HG03103 (cell line): ENCODE measurements at regions not wholly inside any gene's neighbourhood (a gene's known extent, or its start where the extent isn't known, plus 50 kb on each side); places are given as distances from the start of the nearest gene placed in this dataset.
"Not testable (repeated sequence)": the region's sequence is repeated elsewhere in the genome, so short reads cannot be mapped to it uniquely, and the experiment has no call there.

Source experiments
- ATAC-seq: cut with Tn5 transposase; IDR thresholded peaks from one replicate; pipeline ENCODE4 v1.9.1; 2021; ENCODE audit warnings: low read depth; ENCODE audit not compliant: unreplicated experiment

DNA sequence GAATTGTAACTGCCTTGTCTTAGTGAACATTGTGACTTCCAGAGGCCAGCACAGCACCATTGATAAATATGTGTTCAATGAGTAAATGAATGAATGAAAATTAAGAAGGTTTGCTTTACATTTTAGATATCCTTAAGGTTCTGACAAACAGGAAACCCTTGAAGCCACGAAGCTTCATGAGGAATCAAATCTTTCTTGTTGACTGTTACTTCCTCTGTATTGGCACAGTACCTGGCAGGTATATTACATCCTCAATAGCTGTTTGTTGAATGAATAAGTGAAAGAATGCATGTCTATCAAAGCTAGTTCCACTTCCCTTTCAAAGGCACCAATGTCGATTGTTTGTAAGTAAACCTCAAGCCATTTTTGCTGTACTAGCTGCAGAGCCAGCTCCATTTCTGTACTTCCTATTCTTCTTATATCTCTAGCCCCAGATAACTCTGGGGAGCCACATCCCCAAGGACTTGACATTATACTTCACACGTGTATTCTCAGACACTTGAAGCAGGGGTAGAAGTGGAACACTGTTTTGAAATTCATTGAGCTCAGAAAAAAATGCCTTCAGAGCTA lies 140.3 kb upstream of the RAG2 start:
- ATAC-seq, result no peak

DNA sequence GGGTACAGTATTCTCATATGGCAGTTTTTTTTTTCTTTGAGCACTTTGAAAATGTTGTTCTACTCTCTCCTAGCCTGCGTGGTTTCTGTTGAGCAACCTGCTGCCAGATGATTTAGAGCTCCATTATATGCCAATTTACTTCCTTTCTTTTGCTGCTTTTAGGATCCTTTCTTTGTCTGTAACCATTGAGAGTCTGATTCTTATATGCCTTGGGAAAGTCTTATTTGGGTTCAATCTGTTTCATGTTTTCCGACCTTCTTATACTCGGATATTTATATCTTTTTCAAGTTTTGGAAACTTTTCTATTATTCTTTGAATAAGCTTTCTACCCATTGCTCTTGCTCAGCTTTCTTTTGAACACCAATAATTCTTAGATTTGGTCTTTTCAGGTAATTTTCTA lies 138.1 kb upstream of the RAG2 start:
- ATAC-seq, result no peak

DNA sequence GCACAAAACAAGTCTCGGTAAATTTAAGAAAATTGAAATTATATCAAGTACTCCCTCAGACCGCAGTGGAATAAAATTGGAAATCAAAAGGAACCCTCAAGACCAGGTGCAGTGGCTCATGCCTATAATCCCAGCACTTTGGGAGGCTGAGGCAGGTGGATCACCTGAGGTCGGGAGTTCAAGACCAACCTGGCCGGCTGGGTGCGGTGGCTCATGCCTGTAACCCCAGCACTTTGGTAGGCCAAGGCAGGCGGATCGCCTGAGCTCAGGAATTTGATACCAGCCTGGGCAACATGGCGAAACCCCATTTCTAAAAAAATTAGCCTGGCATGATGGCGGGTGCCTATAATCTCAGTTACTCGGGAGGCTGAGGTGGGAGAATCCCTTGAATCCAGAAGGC lies 135.7 kb upstream of the RAG2 start:
- ATAC-seq, result not testable (repeated sequence)

DNA sequence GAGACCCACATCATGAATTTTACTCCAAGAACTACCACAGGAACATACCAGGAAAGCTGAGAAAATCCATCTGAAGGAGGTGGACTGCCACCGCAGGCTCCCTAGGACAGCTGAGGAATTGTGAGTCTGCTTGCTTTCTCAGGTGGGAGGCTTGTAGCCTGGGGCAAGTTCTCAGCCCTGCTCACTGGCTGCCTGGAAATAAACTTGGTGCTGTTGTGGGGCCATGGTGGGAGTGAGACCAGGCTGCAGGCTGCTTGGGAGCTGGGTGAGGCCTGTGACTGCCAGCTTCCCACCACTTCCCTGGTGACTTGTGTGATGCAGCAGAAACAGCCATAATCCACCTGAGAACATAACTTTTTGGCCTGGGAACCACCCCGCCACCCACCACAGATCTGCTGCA lies 132.7 kb upstream of the RAG2 start:
- ATAC-seq, result no peak

DNA sequence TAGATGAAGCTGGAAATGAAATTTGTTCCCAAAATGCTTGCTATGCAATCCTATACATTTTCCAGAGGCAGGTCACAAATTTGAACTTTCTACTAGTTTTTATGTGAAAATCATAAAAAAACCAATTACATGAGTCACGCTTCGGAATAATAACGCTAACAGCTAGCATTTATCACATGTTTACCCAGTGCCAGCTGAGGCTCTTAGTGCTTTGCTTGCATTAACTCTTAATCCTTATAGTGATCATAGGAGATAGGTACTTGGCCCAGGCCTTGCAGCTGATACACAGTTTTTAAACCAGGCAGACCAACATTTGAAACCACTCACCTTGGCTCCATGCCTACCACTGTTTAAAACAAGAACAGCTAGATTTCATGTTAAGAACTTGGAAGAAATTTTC lies 131.8 kb upstream of the RAG2 start:
- ATAC-seq, result no peak

DNA sequence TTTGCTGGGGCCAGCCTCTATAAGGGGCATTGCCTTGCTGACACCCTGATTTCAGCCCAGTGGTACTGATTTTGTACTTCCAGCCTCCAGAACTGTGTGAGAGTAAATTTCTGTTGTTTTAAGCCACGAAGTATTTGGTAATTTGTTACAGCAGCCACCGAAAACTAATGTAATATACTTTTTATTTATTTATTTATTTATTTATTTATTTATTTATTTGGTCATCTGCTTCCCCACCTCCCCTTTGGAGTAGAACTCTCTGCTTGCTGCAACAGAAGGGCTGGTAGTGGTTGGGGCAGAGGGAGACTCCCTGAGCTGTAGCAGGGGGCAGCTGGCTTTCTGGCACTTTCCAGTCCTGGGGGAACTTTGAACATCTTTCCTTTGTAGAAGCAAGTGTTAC lies 128.4 kb upstream of the RAG2 start:
- ATAC-seq, result no peak

DNA sequence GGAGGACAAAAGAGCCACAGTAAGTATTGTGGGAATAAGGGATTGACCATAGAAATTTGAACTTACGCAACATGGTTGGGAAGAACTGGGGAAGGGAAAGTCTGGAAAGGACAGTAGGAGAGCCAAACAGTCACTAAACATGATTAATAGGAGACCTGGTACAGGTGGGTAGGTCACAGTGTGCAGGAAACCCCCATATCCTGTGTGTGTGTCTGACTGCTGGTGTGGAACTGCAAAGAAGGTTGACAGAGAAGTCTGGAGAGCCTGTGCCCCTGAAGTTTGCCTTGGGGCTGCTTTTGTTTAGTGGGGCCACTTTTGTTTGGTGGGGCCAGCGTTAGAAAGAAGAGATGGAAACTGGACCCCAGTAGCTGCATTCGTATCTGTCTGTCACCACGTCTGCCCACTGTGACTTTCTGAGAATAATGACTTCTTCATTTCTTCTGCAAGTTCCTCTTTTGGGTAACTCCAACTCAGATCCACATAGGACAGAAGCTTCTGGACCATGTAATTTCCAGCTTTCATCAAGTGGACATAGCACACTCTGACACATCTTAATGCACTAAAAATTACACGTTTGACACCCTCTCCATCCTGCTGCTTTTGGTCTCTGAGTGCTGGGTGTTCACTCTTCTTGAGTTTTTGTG lies 126.8 kb upstream of the RAG2 start:
- ATAC-seq, result peak; percentile 74

DNA sequence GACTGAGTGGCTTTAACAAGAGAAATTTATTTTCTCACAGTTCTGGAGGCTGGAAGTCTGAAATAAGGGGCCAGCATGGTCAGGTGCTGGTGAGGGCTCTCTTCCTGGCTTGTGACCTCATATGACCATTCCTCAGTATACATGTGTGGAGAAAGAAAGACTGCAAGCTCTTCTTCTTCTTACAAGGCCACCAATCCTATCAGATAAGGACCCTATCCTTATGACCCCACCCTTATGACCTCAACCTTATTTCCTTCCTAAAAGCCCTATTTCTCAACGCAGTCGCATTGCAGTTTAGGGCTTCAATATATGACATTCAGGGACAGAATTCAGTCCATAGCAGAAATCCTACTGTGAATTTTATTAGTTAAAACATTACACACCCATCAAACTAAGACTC lies 124.4 kb upstream of the RAG2 start:
- ATAC-seq, result no peak

DNA sequence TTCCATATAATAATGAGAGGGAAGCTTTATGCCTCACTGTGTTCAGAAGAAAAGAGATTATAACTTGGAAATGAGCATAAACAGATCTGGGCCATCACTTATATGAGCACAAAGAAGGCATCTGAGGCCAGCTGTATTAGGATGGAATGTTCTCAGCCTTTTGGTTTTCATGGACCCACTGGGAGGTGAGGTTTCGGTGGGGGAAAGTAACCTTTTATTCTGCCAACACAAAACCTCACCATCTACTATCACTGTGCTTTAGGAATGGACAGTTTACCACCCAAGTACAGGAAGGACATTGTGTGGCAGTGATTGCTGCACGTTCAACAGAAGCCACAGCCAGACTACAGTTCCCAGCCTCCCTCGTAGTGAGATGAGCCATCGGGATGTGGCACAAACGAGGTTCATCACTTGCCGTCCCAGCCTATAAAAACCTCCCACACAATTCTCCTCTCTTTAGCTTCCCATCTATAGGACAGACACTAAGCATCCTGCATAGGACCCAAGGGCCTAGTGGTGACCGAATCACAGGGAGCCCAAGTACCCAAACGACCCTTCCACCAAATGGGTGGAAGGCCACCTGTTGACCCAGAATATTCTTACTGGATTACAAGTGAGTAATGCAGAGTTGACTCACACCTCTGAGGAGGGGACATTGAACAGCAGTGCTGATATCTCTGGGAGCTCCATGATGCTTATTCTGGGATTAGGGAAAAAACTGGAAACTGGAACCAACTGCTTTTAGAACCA lies 121.5 kb upstream of the RAG2 start:
- no peak for ATAC-seq

DNA sequence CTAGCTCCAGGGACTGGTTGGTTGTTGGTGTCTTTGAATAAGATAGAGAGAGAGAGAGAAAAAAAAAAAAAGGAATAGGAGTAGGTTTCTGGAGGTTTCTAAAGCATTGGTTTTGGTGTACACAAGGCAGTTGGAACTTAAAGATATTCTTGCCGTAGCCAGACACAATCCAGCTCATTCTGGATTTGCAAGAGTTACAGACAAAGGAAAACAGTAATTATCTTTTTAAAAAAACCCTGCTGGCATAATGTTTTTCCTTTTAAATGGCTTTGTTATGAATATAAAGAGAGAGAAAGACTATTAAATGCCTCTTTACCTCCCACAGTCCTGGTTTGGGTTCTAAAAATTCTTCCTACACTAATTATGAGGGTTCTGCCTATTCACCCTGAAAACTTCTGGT lies 120.4 kb upstream of the RAG2 start:
- ATAC-seq, result no peak

DNA sequence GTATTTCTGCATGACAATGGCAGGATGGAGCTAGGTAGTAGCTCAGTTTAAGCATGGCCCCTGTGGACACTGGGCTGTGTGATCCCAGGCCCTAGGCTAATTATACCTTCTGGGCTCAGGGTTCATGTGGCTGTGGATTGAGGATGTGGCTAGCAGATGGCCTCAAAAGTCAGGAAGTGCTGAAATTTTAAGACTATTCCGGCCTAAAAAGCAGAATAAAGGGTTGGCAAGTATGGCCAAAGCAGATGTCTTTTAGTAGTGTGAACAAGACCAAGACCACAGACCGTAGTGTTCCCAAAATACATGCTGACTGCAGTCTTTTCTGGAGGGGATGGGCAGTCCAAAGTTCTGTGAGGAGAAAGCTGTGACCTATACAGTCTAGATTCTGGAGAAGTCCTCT lies 115.7 kb upstream of the RAG2 start:
- ATAC-seq, result no peak

DNA sequence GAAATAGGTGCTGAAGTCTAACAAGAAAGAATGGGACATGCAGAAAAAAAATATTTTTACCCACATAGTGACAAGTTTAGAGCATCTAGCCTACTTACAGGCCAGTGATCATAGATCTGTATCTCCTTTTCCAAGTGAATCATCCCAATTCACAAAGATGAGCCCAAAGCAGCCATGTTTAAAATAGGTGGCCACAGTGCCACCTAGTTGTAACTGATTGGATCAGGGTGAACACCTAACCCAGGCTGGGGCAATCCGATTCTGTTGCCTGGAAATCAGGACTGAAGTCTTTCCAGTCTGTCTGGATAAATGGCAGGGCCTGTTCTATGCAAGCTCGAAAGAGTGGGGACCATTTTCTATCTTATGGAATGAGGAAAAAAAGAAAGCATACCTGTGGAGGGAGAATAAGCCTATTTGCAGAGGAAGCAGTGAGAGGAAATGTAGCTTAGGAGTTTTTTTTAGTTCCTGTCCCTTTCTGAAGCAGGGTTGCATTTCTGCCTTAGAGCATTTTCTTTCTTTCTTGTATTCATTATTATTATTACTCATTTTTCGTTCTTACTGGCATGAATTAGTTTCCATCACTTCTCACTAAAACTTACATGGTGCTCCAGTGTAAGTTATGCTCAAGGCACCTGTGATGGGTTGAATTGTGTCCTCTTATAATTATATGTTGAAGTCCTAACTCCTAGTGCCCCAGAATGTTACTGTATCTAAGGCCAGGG lies 113.2 kb upstream of the RAG2 start:
- no peak for ATAC-seq
